Panc1 (cell line): ENCODE measurements at regions not wholly inside any gene's neighbourhood (a gene's known extent, or its start where the extent isn't known, plus 50 kb on each side); places are given as distances from the start of the nearest gene placed in this dataset.

Experiments used
- ATAC-seq: fragments of 200-7000 bp; cut with Tn5 transposase; 2 replicates; pipeline ENCODE4 v1.9.1; 2020; ENCODE audit warnings: mild to moderate bottlenecking, moderate library complexity
- BruUV-seq: library from RNA; stranded (reverse); fragments of 400-500 nt; replicated peaks from 2 replicates; lab custom pipeline; 2021; lab: Mats Ljungman, UMichigan
- CTCF ChIA-PET: fragments of 300-600 bp; sonication (Branson Sonifier 250); formaldehyde crosslinking; loops from one replicate; lab custom pipeline; 2022; ENCODE audit warnings: antibody characterized with exemption; lab: Charles Lee
- POLR2A ChIA-PET: fragments of 300-600 bp; sonication (Branson Sonifier 250); formaldehyde crosslinking; loops from one replicate; lab custom pipeline; 2022; ENCODE audit warnings: antibody characterized with exemption; lab: Charles Lee
- DNase-seq: peaks from one replicate; pipeline ENCODE4 v3.0.0-alpha.2; 2010; ENCODE audit warnings: low read depth, low spot score
- H3K27ac ChIP-seq: 2 replicates; pipeline ENCODE4 v1.5.1; 2011; ENCODE audit warnings: mild to moderate bottlenecking, low read length, inconsistent platforms
- H3K27me3 ChIP-seq: fragments of 200-500 bp; sonication (Bioruptor generic); 2 replicates; pipeline ENCODE4 v1.6.0; 2014; ENCODE audit warnings: low read length, inconsistent platforms; ENCODE audit not compliant: control insufficient read depth, insufficient read depth
- H3K36me3 ChIP-seq: fragments of 200-500 bp; sonication (Bioruptor generic); 2 replicates; pipeline ENCODE4 v1.5.1; 2014; ENCODE audit warnings: inconsistent platforms, mild to moderate bottlenecking, low read length, moderate library complexity; ENCODE audit not compliant: control insufficient read depth, insufficient read depth
- H3K4me1 ChIP-seq: 2 replicates; pipeline ENCODE4 v1.5.1; 2011; ENCODE audit warnings: inconsistent platforms, mild to moderate bottlenecking, low read length, moderate library complexity; ENCODE audit not compliant: control insufficient read depth, insufficient read depth
- H3K4me3 ChIP-seq, 2 experiments: 2 replicates each; pipeline ENCODE4 v1.5.1; 2011 to 2012; ENCODE audit warnings: low read depth in 2 of 2, low read length in 2 of 2, mild to moderate bottlenecking in 2 of 2, inconsistent platforms in 1 of 2, moderate library complexity in 1 of 2
- H3K9me3 ChIP-seq: fragments of 200-500 bp; sonication (Bioruptor generic); 2 replicates; pipeline ENCODE4 v1.5.1; 2014; ENCODE audit warnings: low read depth, mild to moderate bottlenecking, inconsistent platforms, low read length, moderate library complexity; ENCODE audit not compliant: control insufficient read depth, insufficient read depth
- CTCF ChIP-seq: fragments of 450-650 bp; IDR thresholded peaks from 2 replicates; pipeline ENCODE4 v1.5.1; 2017; ENCODE audit warnings: mild to moderate bottlenecking
- POLR2AphosphoS5 ChIP-seq: IDR thresholded peaks from 2 replicates; pipeline ENCODE4 v1.6.1; 2012; ENCODE audit warnings: mild to moderate bottlenecking, low read depth, low read length, moderate library complexity
- REST ChIP-seq, 2 experiments: IDR thresholded peaks; 2 replicates each; pipeline ENCODE4 v1.6.1; 2011 to 2012; ENCODE audit warnings: low read depth in 2 of 2, control low read depth in 1 of 2, low read length in 1 of 2, mild to moderate bottlenecking in 1 of 2, moderate library complexity in 1 of 2; ENCODE audit not compliant: insufficient read depth in 1 of 2
- SIN3A ChIP-seq: IDR thresholded peaks from 2 replicates; pipeline ENCODE4 v1.6.1; 2012; ENCODE audit warnings: low read depth, mild to moderate bottlenecking, low read length, moderate library complexity, borderline replicate concordance; ENCODE audit not compliant: insufficient read depth
- TCF7L2 ChIP-seq: IDR thresholded peaks from 2 replicates; pipeline ENCODE4 v1.6.1; 2011; ENCODE audit warnings: mild to moderate bottlenecking, low read depth, low read length, inconsistent platforms
- in situ Hi-C: cut with HindIII; loops from 2 replicates; pipeline ENCODE4 v1.10.0; 2016; ENCODE audit warnings: low sequenced_read_pairs, low pct_unique_long_range_greater_than_20kb
- intact Hi-C: fragments of 100-400 bp; cut with micrococcal nuclease; formaldehyde crosslinking; loops from one replicate; pipeline ENCODE4 v1.10.0; 2022; ENCODE audit not compliant: unreplicated experiment

- ChIA-PET CTCF (no interaction called here), POLR2A (no interaction called here)
- no TSS peak for BruUV-seq
- Histone ChIP-seq H3K36me3 (no peaks in the 10 kb centered on the region), H3K27ac (no peak overlapping the region), H3K27me3 (no peaks in the 10 kb centered on the region), H3K4me1 (peaks cover 6% of the 10 kb centered on the region; the same call in 1 of the 2 replicates), H3K4me3 (no peak overlapping the region), H3K9me3 (no peaks in the 10 kb centered on the region)
- ATAC-seq (no peak), DNase-seq (no peak)
- TF ChIP-seq CTCF (no peak), TCF7L2 (no peak), POLR2AphosphoS5 (no peak), SIN3A (no peak), REST (IDR thresholded peaks at IDR 0.05; ENCODE audit: insufficient read depth in 1 of 2, low read depth in 2 of 2, low read length in 1 of 2) (no peak)
- in situ Hi-C loops (no loop called here), intact Hi-C loops (no loop called here)
Observed at GRCh38 chr22:22106855-22107254, 124.3 kb upstream of the TOP3B start.

- ATAC-seq (no peak), DNase-seq (no peak)
- intact Hi-C loops (no loop called here), in situ Hi-C loops (no loop called here)
- Histone ChIP-seq H3K9me3 (no peaks in the 10 kb centered on the region), H3K36me3 (no peaks in the 10 kb centered on the region), H3K4me1 (no peaks in the 10 kb centered on the region), H3K27me3 (no peaks in the 10 kb centered on the region), H3K4me3 (no peak overlapping the region), H3K27ac (no peak overlapping the region)
- ChIA-PET POLR2A (no interaction called here), CTCF (no interaction called here)
- no TSS peak for BruUV-seq
- no peak for TF ChIP-seq CTCF
Observed at GRCh38 chr22:22105364-22105763, 122.8 kb upstream of the TOP3B start.
